Testis (tissue), 2 donors: ENCODE measurements at regions not wholly inside any gene's neighbourhood (a gene's known extent, or its start where the extent isn't known, plus 50 kb on each side); places are given as distances from the start of the nearest gene placed in this dataset.

Source experiments
- DNase-seq: peaks from one replicate; pipeline ENCODE4 v3.0.0-alpha.2; 2019
- H3K27ac ChIP-seq, 2 donors: fragments of 200-600 bp; sonication (generic); one replicate each; pipeline ENCODE4 v1.5.1; 2019
- H3K27me3 ChIP-seq: fragments of 200-600 bp; sonication (generic); one replicate; pipeline ENCODE4 v1.5.1; 2019
- H3K36me3 ChIP-seq: fragments of 200-600 bp; sonication (generic); one replicate; pipeline ENCODE4 v1.5.1; 2017; ENCODE audit warnings: low read depth; ENCODE audit errors: missing control alignments
- H3K4me1 ChIP-seq: fragments of 200-600 bp; sonication (generic); one replicate; pipeline ENCODE4 v1.5.1; 2019
- H3K4me3 ChIP-seq, 2 donors: fragments of 200-600 bp; sonication (generic); one replicate each; pipeline ENCODE4 v1.5.1; 2017 to 2019
- H3K9me3 ChIP-seq: fragments of 200-600 bp; sonication (generic); one replicate; pipeline ENCODE4 v1.5.1; 2017
- POLR2A ChIP-seq: fragments of 450-650 bp; IDR thresholded peaks from one replicate; pipeline ENCODE4 v1.6.1; 2017; ENCODE audit warnings: antibody characterized with exemption, mild to moderate bottlenecking, moderate library complexity
- WGBS, 2 donors: methylation state at CpG; one replicate each; pipeline ENCODE4 v1.1.5; 2018; 5-methylcytosine and 5-hydroxymethylcytosine counted together
- intact Hi-C: fragments of 100-400 bp; cut with DNase I; formaldehyde crosslinking; loops from one replicate; pipeline ENCODE4 v1.15.1; 2023; ENCODE audit warnings: low total_unique reads
- TF ChIP-seq, protein P1 (sequence below), 3 experiments: fragments of 450-650 bp in 2 of 3; fragments of 200-600 bp in 1 of 3; sonication (generic) in 1 of 3; IDR thresholded peaks; one replicate each; pipeline ENCODE4 v1.5.1; 2016 to 2019; ENCODE audit warnings: antibody characterized with exemption in 3 of 3, mild to moderate bottlenecking in 2 of 3, moderate library complexity in 1 of 3

- Histone ChIP-seq H3K36me3 (no peaks in the 10 kb centered on the region), H3K9me3 (no peaks in the 10 kb centered on the region), H3K4me1 (no peaks in the 10 kb centered on the region), H3K27me3 (no peaks in the 10 kb centered on the region), H3K27ac (no peak overlapping the region), H3K4me3 (no peak overlapping the region)
- no peak for DNase-seq
- 51 to 59% methylated on average over 1 of the region's 1 CpG for WGBS, 2 donors
- intact Hi-C loops = no loop called here
- no peak for TF ChIP-seq POLR2A
- TF ChIP-seq, protein P1, sequence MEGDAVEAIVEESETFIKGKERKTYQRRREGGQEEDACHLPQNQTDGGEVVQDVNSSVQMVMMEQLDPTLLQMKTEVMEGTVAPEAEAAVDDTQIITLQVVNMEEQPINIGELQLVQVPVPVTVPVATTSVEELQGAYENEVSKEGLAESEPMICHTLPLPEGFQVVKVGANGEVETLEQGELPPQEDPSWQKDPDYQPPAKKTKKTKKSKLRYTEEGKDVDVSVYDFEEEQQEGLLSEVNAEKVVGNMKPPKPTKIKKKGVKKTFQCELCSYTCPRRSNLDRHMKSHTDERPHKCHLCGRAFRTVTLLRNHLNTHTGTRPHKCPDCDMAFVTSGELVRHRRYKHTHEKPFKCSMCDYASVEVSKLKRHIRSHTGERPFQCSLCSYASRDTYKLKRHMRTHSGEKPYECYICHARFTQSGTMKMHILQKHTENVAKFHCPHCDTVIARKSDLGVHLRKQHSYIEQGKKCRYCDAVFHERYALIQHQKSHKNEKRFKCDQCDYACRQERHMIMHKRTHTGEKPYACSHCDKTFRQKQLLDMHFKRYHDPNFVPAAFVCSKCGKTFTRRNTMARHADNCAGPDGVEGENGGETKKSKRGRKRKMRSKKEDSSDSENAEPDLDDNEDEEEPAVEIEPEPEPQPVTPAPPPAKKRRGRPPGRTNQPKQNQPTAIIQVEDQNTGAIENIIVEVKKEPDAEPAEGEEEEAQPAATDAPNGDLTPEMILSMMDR (IDR thresholded peaks at IDR 0.05) = no peak
These were observed 2133.6 kb upstream of the DEFB115 start for GRCh38 chr20:29123861-29124260.
